ENCODE measurements at regions not wholly inside any gene's neighbourhood (a gene's known extent, or its start where the extent isn't known, plus 50 kb on each side); places are given as distances from the start of the nearest gene placed in this dataset.

GRCh38 chr1:55690366-55690765, 475.2 kb upstream of the USP24 start:
- Histone ChIP-seq H3K27me3 (no peaks in the 10 kb centered on the region), H3K4me1 (ENCODE audit: insufficient read depth) (peaks cover 4% of the 10 kb centered on the region), H3K36me3 (no peaks in the 10 kb centered on the region), H3K9me3 (no peaks in the 10 kb centered on the region), H3K4me3 (no peak overlapping the region), H3K27ac (no peak overlapping the region)
- no peak for DNase-seq
- 76 to 87% (median 85%) methylated on average over 4 of the region's 4 CpGs for WGBS, 3 donors
- TF ChIP-seq EP300 (IDR thresholded peaks at IDR 0.05) (no peak), POLR2A (IDR thresholded peaks at IDR 0.05) (no peak), CTCF (IDR thresholded peaks at IDR 0.05) (no peak)
- intact Hi-C loops (cut with DNase I), result no loop called here

DNA sequence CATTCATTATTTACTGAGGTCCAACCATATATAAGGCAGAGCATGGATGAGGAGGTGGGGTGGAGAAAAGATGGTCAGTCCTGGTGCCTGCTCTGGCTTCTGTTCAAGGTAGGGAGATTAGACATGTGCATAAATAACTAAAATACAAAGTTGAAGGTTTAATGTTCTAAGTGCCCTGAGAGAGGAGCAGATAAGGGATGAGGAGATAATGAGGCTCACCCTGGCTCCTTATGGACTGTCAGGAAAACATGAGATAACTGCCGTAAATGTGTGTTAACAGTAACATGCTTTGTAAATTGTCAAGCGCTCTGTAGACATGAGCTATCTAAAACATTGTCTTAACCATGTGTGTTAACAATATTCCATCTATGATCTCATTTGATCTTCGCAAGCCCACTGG, 474.6 kb upstream of the USP24 start:
- intact Hi-C loops (cut with DNase I), result no loop called here
- no peak overlapping the region for H3K4me3 ChIP-seq
- peaks cover 4% of the 10 kb centered on the region for H3K4me1 ChIP-seq (ENCODE audit: insufficient read depth)
- DNase-seq, result no peak
- no peaks in the 10 kb centered on the region for H3K9me3 ChIP-seq
- H3K36me3 ChIP-seq, result no peaks in the 10 kb centered on the region
- 90 to 93% (median 91%) methylated on average over 3 of the region's 3 CpGs for WGBS, 3 donors
- H3K27me3 ChIP-seq, result no peaks in the 10 kb centered on the region
- TF ChIP-seq POLR2A (IDR thresholded peaks at IDR 0.05) (no peak), EP300 (IDR thresholded peaks at IDR 0.05) (no peak)
- no peak overlapping the region for H3K27ac ChIP-seq

DNA sequence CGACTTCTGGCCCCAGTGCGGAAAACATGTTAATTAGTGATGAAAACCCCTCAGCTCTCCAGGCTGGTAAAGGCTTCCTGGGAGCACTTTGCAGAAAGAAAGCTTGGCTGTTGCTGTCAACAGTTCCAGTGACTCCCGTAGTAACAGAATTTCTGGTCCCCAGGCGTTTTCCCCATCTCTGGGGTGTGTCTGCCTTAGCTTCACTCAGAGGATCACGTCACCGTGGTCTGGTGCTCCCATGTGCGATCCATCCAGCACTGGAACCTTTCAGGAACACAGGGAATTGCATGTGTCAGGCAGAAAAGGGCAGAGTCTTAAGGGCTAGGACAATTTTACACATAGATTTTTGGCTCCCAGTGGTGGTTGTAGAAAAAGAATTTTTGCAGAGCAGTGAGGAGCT, 470.4 kb upstream of the USP24 start:
- TF ChIP-seq POLR2A (IDR thresholded peaks at IDR 0.05), result no peak
- no peak for TF ChIP-seq CTCF (IDR thresholded peaks at IDR 0.05)
- TF ChIP-seq EP300 (IDR thresholded peaks at IDR 0.05), result no peak
- intact Hi-C loops (cut with DNase I), result no loop called here
- 90 to 97% (median 96%) methylated on average over 7 of the region's 7 CpGs for WGBS, 3 donors
- Histone ChIP-seq H3K4me1 (ENCODE audit: insufficient read depth) (no peaks in the 10 kb centered on the region), H3K27ac (no peak overlapping the region), H3K9me3 (no peaks in the 10 kb centered on the region), H3K36me3 (no peaks in the 10 kb centered on the region), H3K4me3 (no peak overlapping the region), H3K27me3 (no peaks in the 10 kb centered on the region)
- DNase-seq, result no peak

- intact Hi-C loops (cut with DNase I), result no loop called here
- no peaks in the 10 kb centered on the region for H3K36me3 ChIP-seq
- H3K4me3 ChIP-seq, result no peak overlapping the region
- no peak for DNase-seq
- no peaks in the 10 kb centered on the region for H3K9me3 ChIP-seq
- TF ChIP-seq CTCF (IDR thresholded peaks at IDR 0.05) (no peak), EP300 (IDR thresholded peaks at IDR 0.05) (no peak), POLR2A (IDR thresholded peaks at IDR 0.05) (no peak)
- H3K4me1 ChIP-seq (ENCODE audit: insufficient read depth), result no peaks in the 10 kb centered on the region
- no peak overlapping the region for H3K27ac ChIP-seq
- no peaks in the 10 kb centered on the region for H3K27me3 ChIP-seq
Observed at GRCh38 chr1:55684131-55684650, 469.0 kb upstream of the USP24 start.

DNA sequence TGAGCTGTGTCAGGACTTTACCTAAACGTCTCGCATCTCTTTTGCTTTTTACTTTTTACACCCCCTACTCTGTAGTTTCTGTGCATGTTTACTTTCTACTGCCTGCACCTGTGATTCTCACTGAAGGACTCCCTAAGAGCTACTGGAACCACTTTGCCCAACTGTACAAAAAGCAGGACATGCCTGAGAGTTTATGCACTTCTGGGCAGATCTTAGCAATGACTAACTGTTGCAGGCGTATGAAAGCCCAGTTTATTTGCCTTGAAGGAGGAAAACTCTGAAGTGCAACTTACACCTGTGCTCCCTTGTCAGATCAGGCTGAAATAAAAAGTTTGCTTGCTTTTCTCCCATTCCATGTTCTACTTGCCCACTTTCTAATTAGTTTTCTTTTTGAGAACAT, 467.0 kb upstream of the USP24 start:
- no peaks in the 10 kb centered on the region for H3K36me3 ChIP-seq
- no peak for DNase-seq
- H3K9me3 ChIP-seq, result no peaks in the 10 kb centered on the region
- TF ChIP-seq EP300 (IDR thresholded peaks at IDR 0.05) (no peak), POLR2A (IDR thresholded peaks at IDR 0.05) (no peak), CTCF (IDR thresholded peaks at IDR 0.05) (no peak)
- no peaks in the 10 kb centered on the region for H3K27me3 ChIP-seq
- intact Hi-C loops (cut with DNase I), result no loop called here
- WGBS, 3 donors, result 96 to 98% (median 97%) methylated on average over 3 of the region's 3 CpGs
- no peak overlapping the region for H3K27ac ChIP-seq
- H3K4me1 ChIP-seq (ENCODE audit: insufficient read depth), result no peaks in the 10 kb centered on the region
- H3K4me3 ChIP-seq, result no peak overlapping the region

All from ovary (tissue), 7 donors.